Endothelial cell of umbilical vein (primary cell): ENCODE measurements at regions not wholly inside any gene's neighbourhood (a gene's known extent, or its start where the extent isn't known, plus 50 kb on each side); places are given as distances from the start of the nearest gene placed in this dataset.

Experiments used
- EZH2 ChIP-seq: IDR thresholded peaks from 2 replicates; pipeline ENCODE4 v1.6.1; 2012; ENCODE audit warnings: borderline replicate concordance, low read depth, mild to moderate bottlenecking, moderate library complexity, low read length, inconsistent platforms; ENCODE audit not compliant: severe bottlenecking
- TF ChIP-seq, protein P1 (sequence below), 2 donors: IDR thresholded peaks; 1 replicate in 1 of 2; 2 replicates in 1 of 2; pipeline ENCODE4 v1.5.1; 2011; ENCODE audit warnings: low read length in 2 of 2, mild to moderate bottlenecking in 2 of 2, moderate library complexity in 2 of 2, control low read depth in 1 of 2, inconsistent platforms in 1 of 2, low read depth in 1 of 2; ENCODE audit not compliant: insufficient read depth in 1 of 2; ENCODE audit errors: extremely low read depth in 1 of 2

DNA sequence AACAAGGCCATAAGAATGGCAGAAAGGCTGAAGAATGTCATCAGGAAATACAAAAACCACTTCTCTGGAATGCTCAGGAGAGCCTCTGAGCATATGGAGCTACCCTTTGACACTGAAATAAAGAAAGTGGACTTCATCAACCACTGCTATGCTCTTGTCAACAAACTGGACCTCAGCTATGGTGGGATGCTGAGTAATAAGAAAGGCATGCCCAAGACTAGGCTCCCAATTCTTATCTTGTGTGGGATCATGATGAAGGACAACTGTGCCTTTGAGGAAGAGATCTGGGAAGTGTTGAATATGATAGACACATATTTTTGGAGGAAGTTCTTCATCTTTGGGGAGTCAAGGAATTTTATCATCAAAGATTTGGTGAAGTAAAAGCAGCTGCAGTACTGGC is 86.9 kb upstream of the MAGEB16 start:
- no peak for TF ChIP-seq EZH2
- TF ChIP-seq, protein P1, sequence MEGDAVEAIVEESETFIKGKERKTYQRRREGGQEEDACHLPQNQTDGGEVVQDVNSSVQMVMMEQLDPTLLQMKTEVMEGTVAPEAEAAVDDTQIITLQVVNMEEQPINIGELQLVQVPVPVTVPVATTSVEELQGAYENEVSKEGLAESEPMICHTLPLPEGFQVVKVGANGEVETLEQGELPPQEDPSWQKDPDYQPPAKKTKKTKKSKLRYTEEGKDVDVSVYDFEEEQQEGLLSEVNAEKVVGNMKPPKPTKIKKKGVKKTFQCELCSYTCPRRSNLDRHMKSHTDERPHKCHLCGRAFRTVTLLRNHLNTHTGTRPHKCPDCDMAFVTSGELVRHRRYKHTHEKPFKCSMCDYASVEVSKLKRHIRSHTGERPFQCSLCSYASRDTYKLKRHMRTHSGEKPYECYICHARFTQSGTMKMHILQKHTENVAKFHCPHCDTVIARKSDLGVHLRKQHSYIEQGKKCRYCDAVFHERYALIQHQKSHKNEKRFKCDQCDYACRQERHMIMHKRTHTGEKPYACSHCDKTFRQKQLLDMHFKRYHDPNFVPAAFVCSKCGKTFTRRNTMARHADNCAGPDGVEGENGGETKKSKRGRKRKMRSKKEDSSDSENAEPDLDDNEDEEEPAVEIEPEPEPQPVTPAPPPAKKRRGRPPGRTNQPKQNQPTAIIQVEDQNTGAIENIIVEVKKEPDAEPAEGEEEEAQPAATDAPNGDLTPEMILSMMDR (IDR thresholded peaks at IDR 0.05; ENCODE audit: extremely low read depth in 1 of 2, insufficient read depth in 1 of 2, low read depth in 1 of 2, low read length in 2 of 2): no peak
